ENCODE measurements at regions not wholly inside any gene's neighbourhood (a gene's known extent, or its start where the extent isn't known, plus 50 kb on each side); places are given as distances from the start of the nearest gene placed in this dataset.

DNA sequence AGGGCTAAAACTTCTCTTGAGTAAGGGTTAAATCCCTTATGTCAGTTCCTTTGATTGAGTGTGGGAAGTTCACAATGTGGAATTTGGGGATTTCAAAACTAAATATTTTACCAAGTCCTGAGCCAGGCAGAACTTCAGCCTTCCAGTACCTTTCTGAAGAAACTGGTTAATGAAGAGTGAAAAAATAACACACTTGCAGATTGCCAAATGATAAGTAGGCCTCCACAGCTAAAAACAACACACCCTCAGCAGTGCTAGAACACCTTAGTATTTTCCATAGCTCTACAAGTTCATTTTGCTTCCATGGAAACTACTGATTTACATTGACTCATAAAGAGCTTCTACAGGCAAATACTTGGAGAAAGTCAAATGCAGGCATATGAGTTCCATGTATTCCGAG is 326.8 kb downstream of the ZNF674 start:
- no peaks in the 10 kb centered on the region for H3K36me3 ChIP-seq
- no peaks in the 10 kb centered on the region for H3K27me3 ChIP-seq
- intact Hi-C loops (cut with DNase I) = no loop called here
- H3K9me3 ChIP-seq = no peaks in the 10 kb centered on the region
- H3K4me3 ChIP-seq = no peak overlapping the region
- TF ChIP-seq POLR2A (IDR thresholded peaks at IDR 0.05) = no peak
- TF ChIP-seq, protein P1, sequence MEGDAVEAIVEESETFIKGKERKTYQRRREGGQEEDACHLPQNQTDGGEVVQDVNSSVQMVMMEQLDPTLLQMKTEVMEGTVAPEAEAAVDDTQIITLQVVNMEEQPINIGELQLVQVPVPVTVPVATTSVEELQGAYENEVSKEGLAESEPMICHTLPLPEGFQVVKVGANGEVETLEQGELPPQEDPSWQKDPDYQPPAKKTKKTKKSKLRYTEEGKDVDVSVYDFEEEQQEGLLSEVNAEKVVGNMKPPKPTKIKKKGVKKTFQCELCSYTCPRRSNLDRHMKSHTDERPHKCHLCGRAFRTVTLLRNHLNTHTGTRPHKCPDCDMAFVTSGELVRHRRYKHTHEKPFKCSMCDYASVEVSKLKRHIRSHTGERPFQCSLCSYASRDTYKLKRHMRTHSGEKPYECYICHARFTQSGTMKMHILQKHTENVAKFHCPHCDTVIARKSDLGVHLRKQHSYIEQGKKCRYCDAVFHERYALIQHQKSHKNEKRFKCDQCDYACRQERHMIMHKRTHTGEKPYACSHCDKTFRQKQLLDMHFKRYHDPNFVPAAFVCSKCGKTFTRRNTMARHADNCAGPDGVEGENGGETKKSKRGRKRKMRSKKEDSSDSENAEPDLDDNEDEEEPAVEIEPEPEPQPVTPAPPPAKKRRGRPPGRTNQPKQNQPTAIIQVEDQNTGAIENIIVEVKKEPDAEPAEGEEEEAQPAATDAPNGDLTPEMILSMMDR (IDR thresholded peaks at IDR 0.05) = no peak
- TF ChIP-seq POLR2AphosphoS5 (IDR thresholded peaks at IDR 0.05; ENCODE audit: insufficient read depth in 1 of 2, low read depth in 1 of 2) = no peak
- DNase-seq (ENCODE audit: extremely low spot score in 2 of 2) = no peak
- no peaks in the 10 kb centered on the region for H3K4me1 ChIP-seq
- no peak overlapping the region for H3K27ac ChIP-seq

DNA sequence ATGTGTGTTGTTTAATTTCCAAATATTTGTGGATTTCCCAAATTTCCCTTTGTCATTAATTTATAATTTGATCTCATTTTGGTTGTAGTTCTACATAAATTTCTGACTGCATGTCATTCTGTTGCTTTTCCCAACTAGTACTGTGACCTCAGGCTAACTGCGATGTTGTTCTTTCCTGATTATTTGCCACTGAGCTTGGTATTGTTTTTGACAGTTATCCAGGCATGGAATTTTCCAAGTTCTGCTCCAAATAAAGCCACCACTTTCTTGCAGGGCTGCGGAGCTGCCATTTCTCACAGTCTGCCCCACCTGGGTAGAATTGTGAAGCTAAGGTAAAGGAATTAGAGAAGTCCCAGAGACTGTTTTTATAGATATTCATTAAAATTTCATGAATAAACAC is 328.8 kb downstream of the ZNF674 start:
- DNase-seq (ENCODE audit: extremely low spot score in 2 of 2) = no peak
- H3K4me1 ChIP-seq = no peaks in the 10 kb centered on the region
- intact Hi-C loops (cut with DNase I) = no loop called here
- H3K27ac ChIP-seq = no peak overlapping the region
- H3K27me3 ChIP-seq = no peaks in the 10 kb centered on the region
- TF ChIP-seq, protein P1 (IDR thresholded peaks at IDR 0.05) = no peak
- no peak for TF ChIP-seq POLR2A (IDR thresholded peaks at IDR 0.05)
- no peak for TF ChIP-seq POLR2AphosphoS5 (IDR thresholded peaks at IDR 0.05; ENCODE audit: insufficient read depth in 1 of 2, low read depth in 1 of 2)
- no peaks in the 10 kb centered on the region for H3K9me3 ChIP-seq
- no peaks in the 10 kb centered on the region for H3K36me3 ChIP-seq
- H3K4me3 ChIP-seq = no peak overlapping the region

DNA sequence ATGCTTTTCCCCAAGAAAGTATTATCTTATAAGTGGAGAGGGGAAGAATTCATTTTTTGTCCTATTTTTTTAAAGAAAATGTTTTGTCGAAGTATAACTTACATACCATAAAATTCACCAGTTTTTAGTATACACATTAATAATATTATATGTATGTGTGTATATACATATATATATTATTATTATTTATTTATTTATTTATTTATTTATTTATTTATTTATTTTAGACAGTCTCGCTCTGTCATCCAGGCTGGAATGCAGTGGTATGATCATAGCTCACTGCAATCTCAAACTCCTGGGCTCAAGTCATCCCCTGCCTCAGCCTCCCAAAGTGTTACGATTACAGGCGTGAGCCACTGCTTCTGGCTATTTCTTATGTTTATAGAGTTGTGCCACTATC is 334.1 kb downstream of the ZNF674 start:
- intact Hi-C loops (cut with DNase I) = loop anchor here (1.0 kb wide), 1 partner anchor 37 kb away; no protein-coding TSS in a partner anchor
- no peak overlapping the region for H3K27ac ChIP-seq
- TF ChIP-seq POLR2A (IDR thresholded peaks at IDR 0.05) = no peak
- H3K4me1 ChIP-seq = no peaks in the 10 kb centered on the region
- H3K36me3 ChIP-seq = no peaks in the 10 kb centered on the region
- H3K27me3 ChIP-seq = no peaks in the 10 kb centered on the region
- H3K4me3 ChIP-seq = no peak overlapping the region
- no peaks in the 10 kb centered on the region for H3K9me3 ChIP-seq
- DNase-seq (ENCODE audit: extremely low spot score in 2 of 2) = no peak

DNA sequence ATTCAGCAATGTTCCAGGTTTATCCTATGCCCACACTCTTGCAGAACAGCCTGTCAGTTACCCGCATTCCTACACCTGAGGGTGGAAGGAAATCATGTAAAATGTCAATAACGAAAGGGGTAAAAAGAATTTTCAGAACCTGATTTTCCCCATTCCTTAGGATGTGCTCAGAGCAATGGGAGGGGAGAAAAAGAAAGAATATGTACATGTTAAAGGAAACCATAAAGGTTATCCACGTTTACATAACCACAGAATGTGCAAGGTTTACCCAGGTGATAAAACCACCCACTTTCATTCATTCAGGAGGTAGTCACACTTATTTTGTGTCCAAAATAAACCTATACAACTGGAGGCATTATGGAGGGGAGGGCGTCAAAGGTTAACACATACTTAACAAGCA is 335.5 kb downstream of the ZNF674 start:
- Histone ChIP-seq H3K4me3 (no peak overlapping the region), H3K27me3 (no peaks in the 10 kb centered on the region), H3K36me3 (no peaks in the 10 kb centered on the region), H3K27ac (no peak overlapping the region), H3K9me3 (no peaks in the 10 kb centered on the region), H3K4me1 (no peaks in the 10 kb centered on the region)
- no peak for TF ChIP-seq POLR2A (IDR thresholded peaks at IDR 0.05)
- TF ChIP-seq, protein P1 (IDR thresholded peaks at IDR 0.05) = no peak
- no peak for TF ChIP-seq POLR2AphosphoS5 (IDR thresholded peaks at IDR 0.05; ENCODE audit: insufficient read depth in 1 of 2, low read depth in 1 of 2)
- intact Hi-C loops (cut with DNase I) = no loop called here
- DNase-seq (ENCODE audit: extremely low spot score in 2 of 2) = no peak

DNA sequence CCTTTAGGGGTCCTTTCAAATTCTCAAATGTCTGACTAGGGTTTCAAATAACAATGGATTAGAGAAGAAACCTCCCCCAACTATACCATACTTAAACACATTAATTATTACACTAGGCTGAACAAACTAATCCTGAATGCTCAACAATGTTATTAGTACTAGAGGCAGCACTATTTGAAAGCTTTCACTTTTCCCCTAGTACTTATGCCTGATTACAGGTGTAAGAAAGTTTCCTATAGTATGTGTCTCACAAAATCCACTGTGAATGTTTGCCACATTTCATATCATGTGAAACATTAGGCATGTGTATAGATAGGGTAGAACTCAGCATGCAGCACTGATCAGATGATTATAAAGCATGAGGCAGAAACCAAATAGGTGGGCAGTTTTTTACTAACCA is 336.2 kb downstream of the ZNF674 start:
- Histone ChIP-seq H3K36me3 (no peaks in the 10 kb centered on the region), H3K27me3 (no peaks in the 10 kb centered on the region), H3K4me3 (no peak overlapping the region), H3K9me3 (no peaks in the 10 kb centered on the region), H3K4me1 (no peaks in the 10 kb centered on the region), H3K27ac (no peak overlapping the region)
- intact Hi-C loops (cut with DNase I) = no loop called here
- TF ChIP-seq, protein P1 (IDR thresholded peaks at IDR 0.05) = no peak
- TF ChIP-seq POLR2A (IDR thresholded peaks at IDR 0.05) (no peak), POLR2AphosphoS5 (IDR thresholded peaks at IDR 0.05; ENCODE audit: insufficient read depth in 1 of 2, low read depth in 1 of 2) (no peak)
- DNase-seq (ENCODE audit: extremely low spot score in 2 of 2) = no peak
